ENCODE measurements at regions not wholly inside any gene's neighbourhood (a gene's known extent, or its start where the extent isn't known, plus 50 kb on each side); places are given as distances from the start of the nearest gene placed in this dataset.

DNA sequence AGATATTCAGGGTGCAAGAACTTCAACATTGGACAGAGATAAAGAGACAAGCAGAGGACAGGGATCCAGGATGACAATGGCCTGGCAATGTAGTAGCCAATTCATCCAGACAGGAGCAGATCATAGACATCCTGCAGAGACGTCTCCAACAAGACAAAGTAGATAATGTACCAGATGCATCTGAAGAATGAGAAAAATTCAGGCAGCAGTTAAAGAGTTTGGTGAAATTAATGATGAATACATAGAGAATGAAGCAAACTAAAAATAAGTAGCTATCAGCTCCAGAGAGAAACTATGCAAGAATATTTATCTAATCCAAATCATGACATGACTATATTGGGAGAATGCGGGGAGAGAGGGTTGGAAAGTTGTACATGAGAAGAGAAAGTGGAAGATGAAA, 278.4 kb upstream of the DACH1 start:
- no peaks in the 10 kb centered on the region for H3K36me3 ChIP-seq
- H3K27ac ChIP-seq = no peak overlapping the region
- H4K20me1 ChIP-seq = no peaks in the 10 kb centered on the region
- no peak for TF ChIP-seq Cebpa-rat (IDR thresholded peaks at IDR 0.05)
- no peaks in the 10 kb centered on the region for H3K4me1 ChIP-seq
- no peak overlapping the region for H3K9ac ChIP-seq
- no peak overlapping the region for H3K4me3 ChIP-seq
- H3K4me2 ChIP-seq = no peak overlapping the region
- H3K9me3 ChIP-seq = no peaks in the 10 kb centered on the region
- H3K27me3 ChIP-seq = no peaks in the 10 kb centered on the region

DNA sequence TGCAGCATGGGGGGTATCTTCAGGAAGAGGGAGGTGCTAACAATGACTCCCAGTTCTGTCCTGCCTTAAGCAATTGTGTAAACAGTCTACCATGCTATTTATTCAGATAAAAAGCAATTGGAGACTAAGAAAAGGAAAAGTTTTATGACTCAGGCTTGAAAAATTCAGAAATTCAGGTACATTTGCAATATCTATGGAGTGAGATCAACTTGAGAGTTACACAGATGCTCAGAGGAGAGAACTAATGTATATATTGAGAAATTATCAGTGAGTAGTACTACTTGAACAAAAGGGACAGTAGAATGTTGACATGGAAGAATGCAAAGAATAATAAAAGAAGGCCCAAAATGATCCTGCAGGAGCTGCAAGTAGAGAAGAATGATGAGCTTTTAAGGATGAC, 277.6 kb upstream of the DACH1 start:
- no peaks in the 10 kb centered on the region for H3K4me1 ChIP-seq
- H3K27me3 ChIP-seq = no peaks in the 10 kb centered on the region
- H4K20me1 ChIP-seq = no peaks in the 10 kb centered on the region
- no peak overlapping the region for H3K27ac ChIP-seq
- no peak overlapping the region for H3K4me2 ChIP-seq
- H3K4me3 ChIP-seq = no peak overlapping the region
- H3K36me3 ChIP-seq = no peaks in the 10 kb centered on the region
- no peak for TF ChIP-seq Cebpa-rat (IDR thresholded peaks at IDR 0.05)
- H3K9me3 ChIP-seq = no peaks in the 10 kb centered on the region
- H3K9ac ChIP-seq = no peak overlapping the region

DNA sequence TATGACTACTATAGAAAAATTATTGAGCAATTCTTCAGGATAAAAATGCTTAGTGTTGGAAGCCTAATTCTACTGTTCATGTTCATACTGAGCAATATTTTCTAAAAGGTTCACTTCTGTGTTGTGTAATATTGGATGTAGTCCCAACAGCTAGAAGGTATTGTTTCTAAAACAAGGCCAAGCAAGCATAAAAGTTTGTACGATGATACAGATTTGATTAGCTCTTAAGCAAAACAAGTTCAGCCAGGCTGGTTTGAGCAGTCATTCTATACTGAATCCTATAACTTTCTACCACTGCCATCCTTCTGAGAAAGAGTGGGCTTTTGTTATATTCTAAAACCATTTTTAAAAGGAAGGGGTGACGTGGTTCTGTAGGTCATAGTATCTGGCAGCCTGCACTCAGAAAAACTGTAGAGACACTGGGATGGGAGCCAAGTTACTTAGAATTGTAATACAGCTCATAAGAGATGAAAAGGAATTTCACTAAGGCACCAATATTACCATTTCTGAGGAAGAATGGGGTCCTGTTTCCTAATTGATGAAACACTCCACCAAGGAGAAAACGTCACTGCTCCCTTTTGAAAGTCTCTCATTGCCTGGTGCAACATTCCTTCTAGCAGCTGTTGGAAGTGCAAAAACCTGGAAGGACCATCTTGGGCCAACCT, 275.0 kb upstream of the DACH1 start:
- Histone ChIP-seq H3K36me3 (no peaks in the 10 kb centered on the region), H4K20me1 (no peaks in the 10 kb centered on the region), H3K4me1 (no peaks in the 10 kb centered on the region), H3K9ac (no peak overlapping the region), H3K4me3 (no peak overlapping the region), H3K9me3 (no peaks in the 10 kb centered on the region), H3K4me2 (no peak overlapping the region), H3K27ac (no peak overlapping the region), H3K27me3 (no peaks in the 10 kb centered on the region)
- TF ChIP-seq Cebpa-rat (IDR thresholded peaks at IDR 0.05) = no peak

DNA sequence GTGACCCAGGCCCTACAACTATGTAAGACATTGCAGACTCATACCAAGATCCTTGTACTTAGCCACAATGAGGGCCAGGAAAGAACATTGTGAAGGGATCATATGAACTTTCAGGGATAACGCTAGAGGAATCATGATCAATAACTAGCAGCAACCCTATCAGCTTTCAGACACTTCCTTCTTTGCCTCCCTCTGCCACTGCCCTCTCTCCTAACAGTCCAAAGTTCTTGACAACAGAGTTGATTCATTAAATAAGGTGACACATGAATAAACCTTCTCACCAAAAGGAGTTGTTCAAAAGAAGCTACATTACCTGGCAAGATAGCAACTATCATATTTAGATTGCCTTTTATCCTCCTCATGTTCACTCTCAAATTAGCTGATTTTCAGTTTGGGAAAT, 272.2 kb upstream of the DACH1 start:
- no peak for TF ChIP-seq Cebpa-rat (IDR thresholded peaks at IDR 0.05)
- Histone ChIP-seq H3K4me1 (no peaks in the 10 kb centered on the region), H3K9me3 (no peaks in the 10 kb centered on the region), H3K27ac (no peak overlapping the region), H3K4me3 (no peak overlapping the region), H4K20me1 (no peaks in the 10 kb centered on the region), H3K36me3 (no peaks in the 10 kb centered on the region), H3K4me2 (no peak overlapping the region), H3K9ac (no peak overlapping the region), H3K27me3 (no peaks in the 10 kb centered on the region)

DNA sequence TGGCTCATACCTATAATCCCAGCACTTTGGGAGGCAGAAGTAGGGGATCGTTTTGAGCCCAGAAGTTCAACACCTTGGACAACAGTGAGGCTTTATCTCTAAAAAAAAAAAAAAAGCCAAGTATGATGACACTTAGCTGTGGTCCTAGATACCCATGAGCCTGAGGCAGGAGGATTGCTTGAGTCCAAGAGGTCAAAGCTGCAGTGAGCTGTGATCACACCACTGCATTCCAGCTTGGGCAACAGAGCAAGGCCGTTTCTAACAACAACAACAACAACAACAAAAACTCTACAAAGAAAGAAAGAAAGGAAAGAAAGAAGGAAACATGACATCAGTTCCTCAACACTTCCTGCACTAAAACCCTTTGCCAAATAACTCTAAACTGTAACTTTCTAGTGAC, 265.1 kb upstream of the DACH1 start:
- Histone ChIP-seq H3K27me3 (no peaks in the 10 kb centered on the region), H3K36me3 (no peaks in the 10 kb centered on the region), H3K9ac (no peak overlapping the region), H3K27ac (no peak overlapping the region), H4K20me1 (no peaks in the 10 kb centered on the region), H3K4me2 (no peak overlapping the region), H3K4me3 (no peak overlapping the region), H3K9me3 (no peaks in the 10 kb centered on the region), H3K4me1 (no peaks in the 10 kb centered on the region)
- TF ChIP-seq Cebpa-rat (IDR thresholded peaks at IDR 0.05) = no peak

DNA sequence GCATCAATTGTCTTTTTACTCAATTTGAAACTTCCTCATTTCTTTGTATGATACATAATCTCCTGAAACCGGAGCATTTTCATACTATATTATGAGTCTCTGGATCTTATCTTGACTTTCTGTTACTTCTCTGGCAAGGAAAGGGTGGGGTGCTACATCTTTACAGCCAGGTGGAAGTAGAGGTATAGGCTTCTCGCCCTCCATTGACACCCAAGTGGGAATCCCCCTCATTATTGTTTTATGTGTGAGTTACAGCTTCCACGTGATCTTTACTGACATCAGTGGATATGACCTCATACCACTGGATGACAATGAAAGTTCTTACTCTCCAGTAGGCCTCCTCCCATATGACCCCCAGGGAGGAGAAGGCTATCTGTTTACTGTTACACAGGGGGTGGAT, 262.1 kb upstream of the DACH1 start:
- no peak overlapping the region for H3K27ac ChIP-seq
- H3K4me1 ChIP-seq = no peaks in the 10 kb centered on the region
- no peaks in the 10 kb centered on the region for H3K9me3 ChIP-seq
- H3K4me3 ChIP-seq = no peak overlapping the region
- H3K36me3 ChIP-seq = no peaks in the 10 kb centered on the region
- no peak overlapping the region for H3K9ac ChIP-seq
- H3K4me2 ChIP-seq = no peak overlapping the region
- H4K20me1 ChIP-seq = no peaks in the 10 kb centered on the region
- no peaks in the 10 kb centered on the region for H3K27me3 ChIP-seq
- TF ChIP-seq Cebpa-rat (IDR thresholded peaks at IDR 0.05) = no peak

DNA sequence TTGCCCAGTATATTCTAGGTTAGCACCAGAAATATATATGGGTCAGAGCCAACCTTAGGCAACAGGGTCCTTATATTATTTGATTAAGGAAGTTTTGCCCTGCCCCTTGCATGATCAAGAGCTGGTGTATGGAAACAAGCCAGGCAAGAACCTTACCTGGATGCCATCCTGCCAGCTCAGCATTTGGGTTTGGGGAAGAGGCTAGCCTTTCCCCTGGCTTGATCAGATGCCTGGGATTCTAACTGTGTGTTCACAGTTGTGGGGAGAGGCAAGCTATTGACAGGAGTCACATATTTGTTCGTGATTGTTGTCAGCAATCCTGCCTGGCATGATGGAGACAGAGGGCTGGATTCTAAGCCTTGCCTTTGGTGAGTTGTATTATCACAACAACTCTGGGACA, 260.0 kb upstream of the DACH1 start:
- Histone ChIP-seq H3K27ac (no peak overlapping the region), H3K36me3 (no peaks in the 10 kb centered on the region), H3K27me3 (no peaks in the 10 kb centered on the region), H3K9ac (no peak overlapping the region), H4K20me1 (no peaks in the 10 kb centered on the region), H3K4me1 (no peaks in the 10 kb centered on the region), H3K4me2 (no peak overlapping the region), H3K9me3 (no peaks in the 10 kb centered on the region), H3K4me3 (no peak overlapping the region)
- TF ChIP-seq Cebpa-rat (IDR thresholded peaks at IDR 0.05) = no peak

DNA sequence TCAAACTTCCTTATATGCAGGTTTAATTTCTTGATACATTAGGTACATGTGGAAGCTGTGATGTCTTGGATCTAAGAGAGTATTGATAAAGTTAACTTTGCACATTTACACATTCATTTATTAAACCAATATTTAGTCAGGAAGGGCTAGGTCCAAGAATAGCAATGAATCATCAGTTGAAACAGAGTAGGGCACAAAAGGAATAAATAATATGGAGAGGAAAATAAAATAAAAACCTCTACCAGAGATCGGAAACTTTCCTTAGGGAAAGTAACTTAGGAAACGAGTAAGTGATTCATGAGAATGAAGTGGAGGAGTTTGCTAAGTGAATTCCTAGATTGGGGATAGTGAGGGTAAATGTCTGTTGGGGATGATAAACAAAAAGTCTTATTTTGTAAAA, 259.4 kb upstream of the DACH1 start:
- no peaks in the 10 kb centered on the region for H3K36me3 ChIP-seq
- H3K4me2 ChIP-seq = no peak overlapping the region
- H3K27ac ChIP-seq = no peak overlapping the region
- H3K9ac ChIP-seq = no peak overlapping the region
- H3K4me3 ChIP-seq = no peak overlapping the region
- no peaks in the 10 kb centered on the region for H3K27me3 ChIP-seq
- no peak for TF ChIP-seq Cebpa-rat (IDR thresholded peaks at IDR 0.05)
- no peaks in the 10 kb centered on the region for H3K9me3 ChIP-seq
- no peaks in the 10 kb centered on the region for H3K4me1 ChIP-seq
- H4K20me1 ChIP-seq = no peaks in the 10 kb centered on the region

DNA sequence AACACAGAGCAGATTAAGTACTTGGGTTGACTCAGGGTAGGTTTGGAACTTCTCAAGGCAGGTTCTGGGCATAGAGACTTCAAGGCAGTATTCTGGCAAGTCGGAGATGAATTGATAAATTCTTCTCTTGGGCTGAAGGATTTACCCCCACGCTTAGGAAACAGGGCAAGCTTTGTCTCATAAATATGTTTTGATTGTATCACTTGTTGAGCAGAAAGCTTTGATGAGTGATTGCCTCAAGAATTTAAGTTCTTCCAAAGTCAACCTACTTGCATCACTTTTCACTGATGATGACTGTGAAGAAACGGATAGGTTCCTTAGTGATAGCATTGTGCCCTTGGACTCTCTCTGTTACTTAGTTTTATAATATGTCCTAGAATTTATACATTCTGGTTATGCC, 258.6 kb upstream of the DACH1 start:
- H3K27me3 ChIP-seq = no peaks in the 10 kb centered on the region
- H3K9me3 ChIP-seq = no peaks in the 10 kb centered on the region
- H3K4me2 ChIP-seq = no peak overlapping the region
- TF ChIP-seq Cebpa-rat (IDR thresholded peaks at IDR 0.05) = no peak
- no peaks in the 10 kb centered on the region for H3K4me1 ChIP-seq
- no peaks in the 10 kb centered on the region for H4K20me1 ChIP-seq
- no peak overlapping the region for H3K4me3 ChIP-seq
- no peak overlapping the region for H3K27ac ChIP-seq
- no peaks in the 10 kb centered on the region for H3K36me3 ChIP-seq
- no peak overlapping the region for H3K9ac ChIP-seq

DNA sequence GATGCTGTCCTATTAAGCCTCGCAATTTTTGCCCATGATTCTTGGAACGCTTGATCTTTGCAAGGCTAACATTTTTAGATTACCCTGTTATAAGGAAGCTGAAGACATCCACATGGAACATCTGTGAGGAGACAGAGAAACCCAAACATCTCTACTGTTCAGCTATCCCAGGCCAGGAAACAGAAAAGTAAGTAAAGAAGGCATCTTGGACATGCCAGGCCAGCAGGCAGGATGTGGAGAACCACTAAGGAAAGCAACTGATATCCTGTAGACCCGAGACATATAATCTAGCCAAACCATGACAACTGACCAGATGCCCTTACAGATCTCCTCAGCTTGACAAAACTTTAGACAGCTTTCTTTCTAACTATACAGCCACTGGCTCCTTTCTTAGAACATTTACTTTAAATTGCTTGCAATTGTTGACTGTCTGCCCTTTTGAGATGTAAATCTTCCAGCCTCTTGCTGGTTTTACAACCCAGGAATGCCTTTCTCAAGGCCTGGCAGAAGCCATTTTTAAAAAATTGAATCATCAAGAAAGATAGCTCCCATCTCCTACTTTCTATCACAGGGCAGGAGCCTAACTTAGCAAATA, 255.8 kb upstream of the DACH1 start:
- Histone ChIP-seq H3K27me3 (no peaks in the 10 kb centered on the region), H3K9ac (no peak overlapping the region), H3K4me3 (no peak overlapping the region), H3K9me3 (no peaks in the 10 kb centered on the region), H3K4me1 (no peaks in the 10 kb centered on the region), H3K36me3 (no peaks in the 10 kb centered on the region), H3K27ac (no peak overlapping the region), H3K4me2 (no peak overlapping the region), H4K20me1 (no peaks in the 10 kb centered on the region)
- TF ChIP-seq Cebpa-rat (IDR thresholded peaks at IDR 0.05) = no peak

DNA sequence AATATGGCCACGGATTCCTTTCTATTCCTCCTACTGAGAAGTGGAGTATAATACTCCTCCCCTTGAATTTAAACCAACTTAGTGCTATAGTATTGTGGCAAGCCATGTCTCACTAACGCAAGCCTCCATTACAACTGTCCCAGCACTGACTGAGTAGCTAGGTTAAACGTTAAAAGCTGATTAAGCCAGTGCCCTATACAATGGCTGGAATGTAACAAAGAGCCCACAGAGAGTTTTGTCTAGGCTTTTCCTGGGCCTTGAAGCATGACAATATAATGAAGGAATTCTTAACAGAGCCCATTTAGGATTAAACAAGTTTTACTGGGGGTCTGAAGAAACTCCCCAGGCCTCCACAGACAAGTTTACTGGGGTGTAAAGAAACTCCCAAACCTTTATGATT, 254.5 kb upstream of the DACH1 start:
- no peaks in the 10 kb centered on the region for H3K36me3 ChIP-seq
- H3K27me3 ChIP-seq = no peaks in the 10 kb centered on the region
- H3K9ac ChIP-seq = no peak overlapping the region
- no peak overlapping the region for H3K4me2 ChIP-seq
- no peaks in the 10 kb centered on the region for H3K9me3 ChIP-seq
- no peak overlapping the region for H3K27ac ChIP-seq
- H3K4me1 ChIP-seq = no peaks in the 10 kb centered on the region
- no peaks in the 10 kb centered on the region for H4K20me1 ChIP-seq
- no peak for TF ChIP-seq Cebpa-rat (IDR thresholded peaks at IDR 0.05)
- H3K4me3 ChIP-seq = no peak overlapping the region

All from BLaER1 (cell line).